ENCODE measurements at regions not wholly inside any gene's neighbourhood (a gene's known extent, or its start where the extent isn't known, plus 50 kb on each side); places are given as distances from the start of the nearest gene placed in this dataset.
"Not testable (repeated sequence)": the region's sequence is repeated elsewhere in the genome, so short reads cannot be mapped to it uniquely, and the experiment has no call there.

GRCh38 chr9:65413371-65413770 is 128.4 kb upstream of the FOXD4L5 start:
- not testable (repeated sequence) for H3K79me2 ChIP-seq (ENCODE audit: insufficient read depth, low read length); H4K20me1 ChIP-seq (ENCODE audit: low read depth, low read length); H3K36me3 ChIP-seq (ENCODE audit: low read length); H3K4me3 ChIP-seq (ENCODE audit: insufficient read depth, low read length, poor library complexity, severe bottlenecking); H3K27me3 ChIP-seq (ENCODE audit: low read length); H3K4me2 ChIP-seq (ENCODE audit: low read depth, low read length, poor library complexity, severe bottlenecking); H3K9ac ChIP-seq (ENCODE audit: low read length); H3K9me3 ChIP-seq (ENCODE audit: insufficient read depth, low read length); H3K9me2 ChIP-seq (replicated peaks; ENCODE audit: insufficient read depth, low read length); H2AFZ ChIP-seq (ENCODE audit: low read depth, low read length, severe bottlenecking); H3F3A ChIP-seq (ENCODE audit: insufficient read depth); H3K27ac ChIP-seq (ENCODE audit: low read depth, low read length)

- H3K9me3 ChIP-seq (ENCODE audit: insufficient read depth, low read length) = no peaks in the 10 kb centered on the region
- H3K9me2 ChIP-seq (replicated peaks; ENCODE audit: insufficient read depth, low read length) = no peaks in the 10 kb centered on the region
- no peaks in the 10 kb centered on the region for H3K36me3 ChIP-seq (ENCODE audit: low read length)
- no peaks in the 10 kb centered on the region for H3K27me3 ChIP-seq (ENCODE audit: low read length)
- H3K4me2 ChIP-seq (ENCODE audit: low read depth, low read length, poor library complexity, severe bottlenecking) = no peak overlapping the region
- no peak overlapping the region for H3K27ac ChIP-seq (ENCODE audit: low read depth, low read length)
- TF ChIP-seq EZH2phosphoT487 (conservative IDR thresholded peaks at IDR 0.05; ENCODE audit: low read length) (no peak), CTCF (IDR thresholded peaks at IDR 0.05; ENCODE audit: insufficient read depth, low read length, poor library complexity, severe bottlenecking) (no peak)
- H3K9ac ChIP-seq (ENCODE audit: low read length) = no peak overlapping the region
- no peak overlapping the region for H3K4me3 ChIP-seq (ENCODE audit: insufficient read depth, low read length, poor library complexity, severe bottlenecking)
- no peaks in the 10 kb centered on the region for H3K79me2 ChIP-seq (ENCODE audit: insufficient read depth, low read length)
- no peaks in the 10 kb centered on the region for H4K20me1 ChIP-seq (ENCODE audit: low read depth, low read length)
- H2AFZ ChIP-seq (ENCODE audit: low read depth, low read length, severe bottlenecking) = no peak overlapping the region
- no peaks in the 10 kb centered on the region for H3F3A ChIP-seq (ENCODE audit: insufficient read depth)
Observed at GRCh38 chr9:65411901-65412300, 126.9 kb upstream of the FOXD4L5 start.

- Histone ChIP-seq H3K9ac (ENCODE audit: low read length) (no peak overlapping the region), H3K27me3 (ENCODE audit: low read length) (no peaks in the 10 kb centered on the region), H3K9me3 (ENCODE audit: insufficient read depth, low read length) (no peaks in the 10 kb centered on the region), H3K27ac (ENCODE audit: low read depth, low read length) (no peak overlapping the region), H3F3A (ENCODE audit: insufficient read depth) (no peaks in the 10 kb centered on the region), H4K20me1 (ENCODE audit: low read depth, low read length) (no peaks in the 10 kb centered on the region), H3K4me3 (ENCODE audit: insufficient read depth, low read length, poor library complexity, severe bottlenecking) (no peak overlapping the region), H3K4me2 (ENCODE audit: low read depth, low read length, poor library complexity, severe bottlenecking) (no peak overlapping the region), H3K9me2 (replicated peaks; ENCODE audit: insufficient read depth, low read length) (no peaks in the 10 kb centered on the region), H3K79me2 (ENCODE audit: insufficient read depth, low read length) (no peaks in the 10 kb centered on the region), H2AFZ (ENCODE audit: low read depth, low read length, severe bottlenecking) (no peak overlapping the region), H3K36me3 (ENCODE audit: low read length) (no peaks in the 10 kb centered on the region)
- TF ChIP-seq CTCF (IDR thresholded peaks at IDR 0.05; ENCODE audit: insufficient read depth, low read length, poor library complexity, severe bottlenecking) (no peak), EZH2phosphoT487 (conservative IDR thresholded peaks at IDR 0.05; ENCODE audit: low read length) (no peak)
Observed at GRCh38 chr9:65411336-65411735, 126.3 kb upstream of the FOXD4L5 start.

GRCh38 chr9:65410926-65411325 is 125.9 kb upstream of the FOXD4L5 start:
- Histone ChIP-seq H4K20me1 (ENCODE audit: low read depth, low read length) (no peaks in the 10 kb centered on the region), H3K4me3 (ENCODE audit: insufficient read depth, low read length, poor library complexity, severe bottlenecking) (no peak overlapping the region), H3K9me2 (replicated peaks; ENCODE audit: insufficient read depth, low read length) (no peaks in the 10 kb centered on the region), H3K9me3 (ENCODE audit: insufficient read depth, low read length) (no peaks in the 10 kb centered on the region), H3K27ac (ENCODE audit: low read depth, low read length) (no peak overlapping the region), H2AFZ (ENCODE audit: low read depth, low read length, severe bottlenecking) (no peak overlapping the region), H3K79me2 (ENCODE audit: insufficient read depth, low read length) (no peaks in the 10 kb centered on the region), H3K9ac (ENCODE audit: low read length) (no peak overlapping the region), H3K4me2 (ENCODE audit: low read depth, low read length, poor library complexity, severe bottlenecking) (no peak overlapping the region), H3K36me3 (ENCODE audit: low read length) (no peaks in the 10 kb centered on the region), H3F3A (ENCODE audit: insufficient read depth) (no peaks in the 10 kb centered on the region), H3K27me3 (ENCODE audit: low read length) (no peaks in the 10 kb centered on the region)
- TF ChIP-seq EZH2phosphoT487 (conservative IDR thresholded peaks at IDR 0.05; ENCODE audit: low read length) (no peak), CTCF (IDR thresholded peaks at IDR 0.05; ENCODE audit: insufficient read depth, low read length, poor library complexity, severe bottlenecking) (no peak)
